ENCODE measurements at regions not wholly inside any gene's neighbourhood (a gene's known extent, or its start where the extent isn't known, plus 50 kb on each side); places are given as distances from the start of the nearest gene placed in this dataset.
A peak's percentile ranks its signal among the peaks of the same experiment; 100 is the strongest.

- H3K27me3 Mint-ChIP-seq: no peaks in the 10 kb centered on the region
- TF ChIP-seq, protein P1, sequence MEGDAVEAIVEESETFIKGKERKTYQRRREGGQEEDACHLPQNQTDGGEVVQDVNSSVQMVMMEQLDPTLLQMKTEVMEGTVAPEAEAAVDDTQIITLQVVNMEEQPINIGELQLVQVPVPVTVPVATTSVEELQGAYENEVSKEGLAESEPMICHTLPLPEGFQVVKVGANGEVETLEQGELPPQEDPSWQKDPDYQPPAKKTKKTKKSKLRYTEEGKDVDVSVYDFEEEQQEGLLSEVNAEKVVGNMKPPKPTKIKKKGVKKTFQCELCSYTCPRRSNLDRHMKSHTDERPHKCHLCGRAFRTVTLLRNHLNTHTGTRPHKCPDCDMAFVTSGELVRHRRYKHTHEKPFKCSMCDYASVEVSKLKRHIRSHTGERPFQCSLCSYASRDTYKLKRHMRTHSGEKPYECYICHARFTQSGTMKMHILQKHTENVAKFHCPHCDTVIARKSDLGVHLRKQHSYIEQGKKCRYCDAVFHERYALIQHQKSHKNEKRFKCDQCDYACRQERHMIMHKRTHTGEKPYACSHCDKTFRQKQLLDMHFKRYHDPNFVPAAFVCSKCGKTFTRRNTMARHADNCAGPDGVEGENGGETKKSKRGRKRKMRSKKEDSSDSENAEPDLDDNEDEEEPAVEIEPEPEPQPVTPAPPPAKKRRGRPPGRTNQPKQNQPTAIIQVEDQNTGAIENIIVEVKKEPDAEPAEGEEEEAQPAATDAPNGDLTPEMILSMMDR (IDR thresholded peaks at IDR 0.05; ENCODE audit: unreplicated experiment): no peak
These were observed 354.3 kb upstream of the NEGR1 start for GRCh38 chr1:72636631-72637030.

DNA sequence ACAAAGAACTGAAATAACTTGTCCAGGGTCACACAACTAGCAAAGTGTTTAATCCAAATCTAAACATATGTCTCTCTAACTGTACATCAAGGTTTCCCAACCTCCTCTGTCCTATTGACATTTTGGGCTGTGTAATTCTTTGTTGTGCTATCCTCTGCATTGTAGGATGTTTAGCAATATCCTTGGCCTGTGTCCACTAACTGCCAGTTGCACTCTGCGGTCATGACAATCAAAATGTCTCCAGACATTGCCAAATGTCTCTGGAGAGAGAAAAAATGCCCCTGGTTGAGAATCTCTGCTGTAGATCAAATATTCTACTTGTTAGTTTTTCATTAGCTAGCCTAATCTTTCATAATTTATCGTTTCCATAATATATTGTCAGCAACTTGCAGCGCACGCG lies 353.4 kb upstream of the NEGR1 start:
- Mint-ChIP-seq H3K4me1 (ENCODE audit: low read depth) (peaks cover 8% of the 10 kb centered on the region), H3K4me3 (ENCODE audit: low read depth) (no peak overlapping the region), H3K27ac (no peak overlapping the region), H3K36me3 (ENCODE audit: insufficient read depth) (no peaks in the 10 kb centered on the region), H3K9me3 (ENCODE audit: low read depth) (no peaks in the 10 kb centered on the region), H3K27me3 (no peaks in the 10 kb centered on the region)
- TF ChIP-seq, protein P1 (IDR thresholded peaks at IDR 0.05; ENCODE audit: unreplicated experiment): no peak
- no peak for DNase-seq (ENCODE audit: low spot score, unreplicated experiment)

More at GRCh38 chr1:72636631-72637030, 354.3 kb upstream of the NEGR1 start:
- Mint-ChIP-seq H3K4me3 (ENCODE audit: low read depth) (no peak overlapping the region), H3K4me1 (ENCODE audit: low read depth) (peaks cover 8% of the 10 kb centered on the region), H3K27ac (no peak overlapping the region), H3K9me3 (ENCODE audit: low read depth) (no peaks in the 10 kb centered on the region), H3K36me3 (ENCODE audit: insufficient read depth) (no peaks in the 10 kb centered on the region)
- no peak for DNase-seq (ENCODE audit: low spot score, unreplicated experiment)

GRCh38 chr1:72634946-72635345 lies 352.6 kb upstream of the NEGR1 start:
- no peak for DNase-seq (ENCODE audit: low spot score, unreplicated experiment)
- Mint-ChIP-seq H3K4me1 (ENCODE audit: low read depth) (peaks cover 8% of the 10 kb centered on the region), H3K4me3 (ENCODE audit: low read depth) (no peak overlapping the region), H3K9me3 (ENCODE audit: low read depth) (no peaks in the 10 kb centered on the region), H3K27me3 (no peaks in the 10 kb centered on the region), H3K36me3 (ENCODE audit: insufficient read depth) (no peaks in the 10 kb centered on the region), H3K27ac (no peak overlapping the region)
- TF ChIP-seq, protein P1 (IDR thresholded peaks at IDR 0.05; ENCODE audit: unreplicated experiment): no peak

- TF ChIP-seq, protein P1 (IDR thresholded peaks at IDR 0.05; ENCODE audit: unreplicated experiment): no peak
- Mint-ChIP-seq H3K36me3 (ENCODE audit: insufficient read depth) (no peaks in the 10 kb centered on the region), H3K4me1 (ENCODE audit: low read depth) (no peaks in the 10 kb centered on the region), H3K27me3 (no peaks in the 10 kb centered on the region), H3K4me3 (ENCODE audit: low read depth) (no peak overlapping the region), H3K27ac (no peak overlapping the region), H3K9me3 (ENCODE audit: low read depth) (no peaks in the 10 kb centered on the region)
- no peak for DNase-seq (ENCODE audit: low spot score, unreplicated experiment)
These were observed 349.1 kb upstream of the NEGR1 start for GRCh38 chr1:72631449-72631848.

DNA sequence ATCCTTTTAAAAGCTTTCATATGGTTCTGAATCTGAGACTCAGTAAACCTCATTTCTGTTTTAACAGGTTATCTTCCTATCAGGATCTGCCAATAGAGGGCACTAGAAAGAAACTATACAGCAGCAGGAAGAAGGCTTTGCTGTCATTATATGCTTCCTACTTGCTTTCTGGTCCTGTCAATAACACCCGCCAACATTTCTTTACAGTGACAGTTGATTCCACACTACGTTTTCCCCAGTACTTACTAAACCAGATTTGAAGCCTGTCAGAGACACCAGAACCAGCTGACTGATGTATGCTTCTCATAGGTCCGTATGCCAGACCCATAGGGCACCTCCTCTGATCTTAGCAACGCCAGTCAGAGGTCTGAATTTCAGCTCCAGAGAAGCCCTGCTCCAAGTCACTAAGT lies 341.0 kb upstream of the NEGR1 start:
- Mint-ChIP-seq H3K27ac (no peak overlapping the region), H3K9me3 (ENCODE audit: low read depth) (no peaks in the 10 kb centered on the region), H3K27me3 (no peaks in the 10 kb centered on the region), H3K4me1 (ENCODE audit: low read depth) (no peaks in the 10 kb centered on the region), H3K36me3 (ENCODE audit: insufficient read depth) (no peaks in the 10 kb centered on the region), H3K4me3 (ENCODE audit: low read depth) (peak overlapping the region; percentile 10)
- DNase-seq (ENCODE audit: low spot score, unreplicated experiment): no peak
- TF ChIP-seq, protein P1 (IDR thresholded peaks at IDR 0.05; ENCODE audit: unreplicated experiment): peak; percentile 68
